IPS-NIHi7 (cell line): ENCODE measurements at regions not wholly inside any gene's neighbourhood (a gene's known extent, or its start where the extent isn't known, plus 50 kb on each side); places are given as distances from the start of the nearest gene placed in this dataset.
"Not testable (repeated sequence)": the region's sequence is repeated elsewhere in the genome, so short reads cannot be mapped to it uniquely, and the experiment has no call there.

Source experiments
- DNase-seq: peaks from one replicate; pipeline ENCODE4 v3.0.0; 2012; ENCODE audit warnings: mixed read lengths; ENCODE audit errors: extremely low spot score

- DNase-seq = peak; percentile 22
Observed at GRCh38 chr7:116340943-116341907, 130.9 kb downstream of the TES start.

GRCh38 chr7:116342125-116342524 lies 131.8 kb downstream of the TES start:
- DNase-seq = no peak

GRCh38 chr7:116347151-116347832 lies 137.0 kb downstream of the TES start:
- DNase-seq = no peak

- DNase-seq = no peak
Observed at GRCh38 chr7:116348346-116348745, 138.0 kb downstream of the TES start.

GRCh38 chr7:116351966-116352365 lies 141.6 kb downstream of the TES start:
- no peak for DNase-seq

- no peak for DNase-seq
Observed at GRCh38 chr7:116353647-116354046, 143.3 kb downstream of the TES start.

- no peak for DNase-seq
Observed at GRCh38 chr7:116354171-116354545, 143.8 kb downstream of the TES start.

GRCh38 chr7:116354546-116355423 lies 144.4 kb downstream of the TES start:
- peak; percentile 51 for DNase-seq

GRCh38 chr7:116355424-116355765 lies 144.1 kb upstream of the CAV2 start:
- DNase-seq = no peak

- no peak for DNase-seq
Observed at GRCh38 chr7:116356333-116356965, 143.1 kb upstream of the CAV2 start.

GRCh38 chr7:116356979-116357378 lies 142.6 kb upstream of the CAV2 start:
- DNase-seq = no peak

GRCh38 chr7:116357781-116358670 lies 141.5 kb upstream of the CAV2 start:
- no peak for DNase-seq

- DNase-seq = no peak
Observed at GRCh38 chr7:116361767-116362166, 137.8 kb upstream of the CAV2 start.

- DNase-seq = no peak
Observed at GRCh38 chr7:116363637-116364432, 135.7 kb upstream of the CAV2 start.

GRCh38 chr7:116364469-116364868 lies 135.1 kb upstream of the CAV2 start:
- DNase-seq = no peak

GRCh38 chr7:116365797-116366196 lies 133.7 kb upstream of the CAV2 start:
- DNase-seq = no peak

GRCh38 chr7:116367171-116367813 lies 132.2 kb upstream of the CAV2 start:
- DNase-seq = peak; percentile 22

GRCh38 chr7:116368965-116369364 lies 130.6 kb upstream of the CAV2 start:
- DNase-seq = no peak

GRCh38 chr7:116371536-116371935 lies 128.0 kb upstream of the CAV2 start:
- DNase-seq = not testable (repeated sequence)
